ENCODE measurements at regions not wholly inside any gene's neighbourhood (a gene's known extent, or its start where the extent isn't known, plus 50 kb on each side); places are given as distances from the start of the nearest gene placed in this dataset.

DNA sequence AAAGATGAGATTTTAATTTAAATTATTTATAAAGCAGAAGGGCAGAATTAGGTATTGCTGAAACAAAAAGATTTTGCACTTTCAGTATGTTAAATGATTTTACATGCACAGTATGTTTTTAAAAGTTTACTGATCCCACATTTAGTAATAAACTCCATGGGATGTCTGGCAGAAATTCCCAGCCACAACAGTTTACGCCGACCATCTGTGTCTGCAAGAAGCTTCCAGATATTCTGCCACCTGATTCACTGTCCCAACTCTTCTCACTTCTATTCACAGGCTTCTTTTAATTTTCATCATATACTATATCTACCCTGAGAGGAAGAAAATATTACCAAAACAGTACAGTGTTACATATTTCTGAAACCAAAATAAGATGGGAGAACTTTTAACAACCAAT is 115.8 kb upstream of the IQCM start:
- no peak for DNase-seq

DNA sequence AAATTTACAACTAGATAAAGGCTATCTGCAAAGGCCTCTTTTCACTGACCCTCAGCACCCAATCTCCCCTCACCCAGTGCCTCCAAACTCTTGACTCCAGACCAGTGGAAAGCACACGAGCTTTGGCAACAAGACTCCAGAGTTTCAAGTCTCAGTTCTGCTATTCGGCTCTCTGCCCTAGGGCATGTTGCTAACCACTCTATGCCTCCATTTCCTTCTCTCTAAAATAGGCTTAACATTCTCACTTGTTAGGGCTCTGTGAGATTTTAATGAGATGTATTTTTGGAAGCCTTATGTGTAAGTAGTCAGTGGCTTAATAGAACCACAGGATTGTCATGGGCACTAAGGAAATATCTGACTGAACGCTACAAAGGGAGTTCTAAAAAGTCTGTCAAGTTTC is 116.5 kb upstream of the IQCM start:
- no peak for DNase-seq

DNA sequence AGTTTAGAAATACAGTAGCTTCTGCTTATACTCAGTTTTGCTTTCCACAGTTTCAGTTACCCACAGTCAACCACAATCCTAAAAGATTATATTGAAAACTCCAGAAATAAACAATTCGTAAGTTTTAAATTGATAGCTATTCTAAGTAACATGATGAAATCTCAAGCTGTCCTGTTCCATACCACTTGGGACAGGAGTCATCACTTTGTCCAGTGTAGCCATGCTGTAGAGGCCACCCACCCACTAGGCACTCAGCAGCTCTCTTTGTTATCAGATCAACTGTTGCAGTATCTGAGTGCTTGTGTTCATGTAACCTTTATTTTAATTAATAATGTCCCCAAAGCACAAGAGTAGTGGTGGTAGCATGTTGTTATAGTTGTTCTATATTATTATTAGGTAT is 117.5 kb upstream of the IQCM start:
- no peak for DNase-seq

- peak; percentile 17 for DNase-seq
Measured at GRCh38 chr4:149933883-149934282, 118.2 kb upstream of the IQCM start.

GRCh38 chr4:149949381-149949780 is 128.9 kb upstream of the DCLK2 start:
- no peak for DNase-seq

DNA sequence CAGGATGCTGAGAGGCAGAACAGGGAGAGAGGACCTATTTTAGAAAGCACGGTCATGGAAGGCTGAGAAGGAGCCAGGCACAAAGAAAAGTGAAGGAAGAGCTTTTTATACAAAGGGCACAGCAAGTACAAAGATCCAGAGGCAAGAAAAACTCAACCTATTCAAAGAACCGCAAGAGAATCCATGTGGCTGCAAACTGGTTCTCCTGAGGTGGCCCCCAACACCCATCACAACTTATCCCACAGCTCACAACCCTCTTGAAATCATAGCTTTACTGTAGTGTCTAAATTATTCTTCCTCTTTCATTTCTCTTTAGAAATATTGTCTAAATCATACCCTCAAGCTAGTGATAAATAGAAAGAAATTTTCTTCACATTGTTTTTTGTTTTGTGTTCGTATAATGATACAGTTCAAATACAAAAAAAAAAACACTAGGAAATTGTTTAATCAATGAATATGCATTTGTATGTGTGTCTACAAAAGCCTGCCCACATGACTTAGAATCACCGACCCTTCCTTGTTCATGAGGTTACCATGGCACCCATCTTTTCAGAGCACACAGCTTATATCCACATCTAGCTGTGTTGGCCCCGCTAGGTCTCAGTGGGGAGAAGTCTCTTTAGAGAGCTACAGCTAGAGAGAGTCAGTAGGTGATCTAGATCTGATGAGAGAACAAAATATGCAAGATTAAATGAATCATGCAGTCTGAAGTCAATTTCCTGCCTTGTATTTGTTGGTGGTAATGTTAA is 126.9 kb upstream of the DCLK2 start:
- no peak for DNase-seq

- DNase-seq = no peak
Measured at GRCh38 chr4:149952101-149952500, 126.1 kb upstream of the DCLK2 start.

GRCh38 chr4:149952716-149953115 is 125.5 kb upstream of the DCLK2 start:
- DNase-seq = no peak

- DNase-seq = no peak
Measured at GRCh38 chr4:149955780-149956390, 122.4 kb upstream of the DCLK2 start.

- no peak for DNase-seq
Measured at GRCh38 chr4:149956678-149957077, 121.6 kb upstream of the DCLK2 start.

DNA sequence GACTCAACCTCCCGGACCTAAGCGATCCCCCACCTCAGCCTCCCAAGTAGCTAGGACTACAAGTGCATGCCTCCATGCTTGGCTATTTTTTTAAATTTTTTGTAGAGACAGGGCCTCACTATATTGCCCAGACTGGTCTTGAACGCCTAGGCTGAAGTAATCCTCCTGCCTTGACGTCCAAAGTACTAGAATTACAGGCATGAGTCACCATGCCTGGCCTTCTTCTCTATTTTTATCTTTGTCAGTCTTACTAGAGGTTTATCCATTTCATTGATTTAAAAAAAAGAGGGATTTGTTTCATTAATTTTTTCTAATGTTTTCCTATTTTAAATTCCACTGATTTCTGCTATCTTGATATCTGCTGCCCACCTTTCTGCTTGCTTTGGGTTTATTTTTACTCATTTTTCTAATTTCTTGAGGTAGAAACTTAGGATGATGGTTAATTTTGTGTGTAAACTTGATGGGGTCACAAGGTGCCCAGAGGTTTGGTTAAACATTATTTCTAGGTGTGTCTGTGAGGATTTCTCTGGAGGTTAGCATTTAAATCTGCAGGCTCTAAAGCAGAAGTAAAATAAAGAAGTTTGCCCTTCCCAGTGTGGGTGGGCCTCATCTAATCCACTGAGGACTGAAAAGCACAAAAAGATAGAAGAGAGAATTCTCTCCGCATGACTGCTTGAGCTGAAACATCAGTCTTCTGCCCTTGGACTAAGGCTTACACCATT is 116.2 kb upstream of the DCLK2 start:
- DNase-seq = peak; percentile 58

- DNase-seq = no peak
Measured at GRCh38 chr4:149964001-149964796, 114.0 kb upstream of the DCLK2 start.

- no peak for DNase-seq
Measured at GRCh38 chr4:149965206-149965605, 113.0 kb upstream of the DCLK2 start.

GRCh38 chr4:149972407-149972806 is 105.8 kb upstream of the DCLK2 start:
- peak; percentile 16 for DNase-seq

DNA sequence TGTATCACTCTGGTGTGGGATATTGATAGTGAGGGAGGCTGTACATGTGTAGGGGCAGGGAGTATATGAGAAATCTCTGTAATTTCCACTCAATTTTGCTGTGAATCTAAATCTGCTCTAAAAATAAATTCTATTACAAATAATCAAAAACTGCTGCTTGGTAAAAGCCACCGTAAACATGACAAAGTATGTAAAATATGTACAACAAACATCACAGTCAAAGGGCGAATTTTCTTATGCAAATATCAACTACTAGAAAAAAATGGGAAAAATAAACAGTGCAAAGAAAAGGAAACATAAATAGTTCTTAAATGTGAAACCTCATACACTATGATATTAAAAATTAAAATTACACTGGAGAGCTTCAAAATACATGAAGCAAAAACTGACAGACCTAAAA is 105.1 kb upstream of the DCLK2 start:
- DNase-seq = no peak

- no peak for DNase-seq
Measured at GRCh38 chr4:149975172-149975571, 103.1 kb upstream of the DCLK2 start.

DNA sequence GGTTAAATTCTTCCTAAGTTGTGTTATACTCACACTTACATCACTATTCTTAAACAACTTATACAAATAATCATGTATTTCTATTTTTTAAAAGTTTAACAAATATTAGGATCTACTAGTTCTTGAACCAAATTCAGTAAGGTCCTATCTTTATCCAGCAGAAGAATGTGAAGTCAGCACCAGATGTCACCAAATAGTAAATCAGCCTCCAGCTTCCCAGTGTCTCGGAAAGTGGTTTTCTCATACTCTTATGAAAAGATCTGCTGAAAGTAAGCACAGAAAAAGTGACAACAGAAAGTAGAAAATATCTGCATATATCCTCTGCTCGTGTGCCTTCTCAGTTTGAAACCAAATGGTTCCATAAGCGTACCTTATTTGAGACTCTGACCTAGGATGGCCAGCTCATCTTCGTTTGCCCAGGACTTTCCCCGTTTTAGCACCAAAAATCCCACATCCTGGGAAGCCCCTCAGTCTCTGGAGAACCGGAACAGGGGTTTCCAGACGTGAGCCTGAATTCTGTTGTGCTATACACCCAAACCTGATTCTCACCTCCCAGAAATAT is 98.0 kb upstream of the DCLK2 start:
- peak; percentile 17 for DNase-seq

- peak; percentile 69 for DNase-seq
Measured at GRCh38 chr4:149980941-149981340, 97.3 kb upstream of the DCLK2 start.

- DNase-seq = no peak
Measured at GRCh38 chr4:149983401-149983800, 94.8 kb upstream of the DCLK2 start.

- no peak for DNase-seq
Measured at GRCh38 chr4:149983931-149984330, 94.3 kb upstream of the DCLK2 start.

- DNase-seq = no peak
Measured at GRCh38 chr4:149985981-149986380, 92.3 kb upstream of the DCLK2 start.

DNA sequence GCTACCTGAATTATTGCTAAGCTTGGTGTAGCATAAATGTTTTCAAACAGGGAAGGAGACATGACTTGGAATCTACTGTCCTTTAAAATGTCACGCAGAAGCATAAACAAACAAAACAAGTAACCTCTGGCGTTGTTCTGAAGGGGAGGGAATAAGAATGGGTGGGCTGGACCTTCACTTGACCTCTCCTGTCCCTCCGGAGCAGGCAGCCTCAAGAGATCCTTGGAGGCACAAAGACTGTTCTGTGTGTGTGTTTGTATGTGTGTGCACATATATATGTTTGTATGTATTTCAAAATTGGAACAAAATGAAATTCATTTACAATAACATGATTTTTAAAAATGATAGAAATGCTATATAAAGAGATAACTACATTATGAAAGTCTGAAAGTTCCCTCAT is 91.3 kb upstream of the DCLK2 start:
- no peak for DNase-seq

Measured in fibroblast of skin of right biceps (primary cell).